LHCN-M2 (cell line): ENCODE measurements at regions not wholly inside any gene's neighbourhood (a gene's known extent, or its start where the extent isn't known, plus 50 kb on each side); places are given as distances from the start of the nearest gene placed in this dataset.

Source experiments
- DNase-seq: peaks from one replicate; pipeline ENCODE4 v3.0.0-alpha.2; 2012; ENCODE audit warnings: low read depth

GRCh38 chr18:70673831-70674230 lies 385.0 kb downstream of the SOCS6 start:
- no peak for DNase-seq

GRCh38 chr18:70672581-70672980 lies 383.7 kb downstream of the SOCS6 start:
- no peak for DNase-seq

- DNase-seq, result no peak
These were observed 383.2 kb downstream of the SOCS6 start for GRCh38 chr18:70671889-70672565.

- DNase-seq, result no peak
These were observed 378.1 kb downstream of the SOCS6 start for GRCh38 chr18:70666936-70667335.

- no peak for DNase-seq
These were observed 374.3 kb downstream of the SOCS6 start for GRCh38 chr18:70663141-70663540.

GRCh38 chr18:70662588-70662987 lies 373.7 kb downstream of the SOCS6 start:
- DNase-seq, result no peak

GRCh38 chr18:70659036-70659925 lies 370.4 kb downstream of the SOCS6 start:
- DNase-seq, result no peak

GRCh38 chr18:70653671-70654070 lies 364.8 kb downstream of the SOCS6 start:
- no peak for DNase-seq

GRCh38 chr18:70650878-70651277 lies 362.0 kb downstream of the SOCS6 start:
- DNase-seq, result no peak

GRCh38 chr18:70649683-70650082 lies 360.8 kb downstream of the SOCS6 start:
- no peak for DNase-seq

GRCh38 chr18:70645971-70646370 lies 357.1 kb downstream of the SOCS6 start:
- DNase-seq, result no peak

- DNase-seq, result no peak
These were observed 355.0 kb downstream of the SOCS6 start for GRCh38 chr18:70643812-70644211.

GRCh38 chr18:70641156-70641775 lies 352.4 kb downstream of the SOCS6 start:
- DNase-seq, result no peak

- no peak for DNase-seq
These were observed 351.6 kb downstream of the SOCS6 start for GRCh38 chr18:70640336-70640887.

- no peak for DNase-seq
These were observed 348.1 kb downstream of the SOCS6 start for GRCh38 chr18:70636991-70637390.

- DNase-seq, result no peak
These were observed 345.8 kb downstream of the SOCS6 start for GRCh38 chr18:70634576-70635147.

GRCh38 chr18:70627182-70627802 lies 338.4 kb downstream of the SOCS6 start:
- DNase-seq, result no peak

- no peak for DNase-seq
These were observed 334.0 kb downstream of the SOCS6 start for GRCh38 chr18:70622622-70623419.

- no peak for DNase-seq
These were observed 332.9 kb downstream of the SOCS6 start for GRCh38 chr18:70621710-70622109.

- DNase-seq, result no peak
These were observed 332.2 kb downstream of the SOCS6 start for GRCh38 chr18:70620837-70621612.
